ACC112 (cell line): ENCODE measurements at regions not wholly inside any gene's neighbourhood (a gene's known extent, or its start where the extent isn't known, plus 50 kb on each side); places are given as distances from the start of the nearest gene placed in this dataset.

Experiments
- H2AFZ ChIP-seq: fragments of 200-600 bp; sonication (generic); one replicate; pipeline ENCODE4 v1.6.0; 2017; ENCODE audit warnings: antibody characterized with exemption, low read length; ENCODE audit not compliant: unreplicated experiment
- H3K27ac ChIP-seq: fragments of 200-600 bp; sonication (generic); 2 replicates; pipeline ENCODE4 v1.5.1; 2014; ENCODE audit warnings: low read depth, mild to moderate bottlenecking, antibody characterized with exemption, low read length, moderate library complexity
- H3K27me3 ChIP-seq: fragments of 200-600 bp; sonication (generic); 2 replicates; pipeline ENCODE4 v1.6.1; 2014; ENCODE audit warnings: mild to moderate bottlenecking, antibody characterized with exemption, low read length, moderate library complexity, mixed read lengths; ENCODE audit not compliant: insufficient read depth
- H3K36me3 ChIP-seq: fragments of 200-600 bp; sonication (generic); 2 replicates; pipeline ENCODE4 v1.6.1; 2016; ENCODE audit warnings: mild to moderate bottlenecking, antibody characterized with exemption, low read length, moderate library complexity, mixed read lengths; ENCODE audit not compliant: insufficient read depth
- H3K4me1 ChIP-seq: fragments of 200-600 bp; sonication (generic); one replicate; pipeline ENCODE4 v1.6.1; 2016; ENCODE audit warnings: low read length, mixed read lengths; ENCODE audit not compliant: insufficient read depth, unreplicated experiment, control insufficient read depth
- H3K4me3 ChIP-seq: fragments of 200-600 bp; sonication (generic); 2 replicates; pipeline ENCODE4 v1.5.1; 2014; ENCODE audit warnings: mild to moderate bottlenecking, low read depth, low read length
- H3K79me2 ChIP-seq: fragments of 200-600 bp; sonication (generic); one replicate; pipeline ENCODE4 v1.6.0; 2016; ENCODE audit warnings: low read length; ENCODE audit not compliant: control insufficient read depth, unreplicated experiment, insufficient read depth

GRCh38 chr10:129106314-129106713, 360.7 kb upstream of the MGMT start:
- Histone ChIP-seq H2AFZ (no peak overlapping the region), H3K36me3 (no peaks in the 10 kb centered on the region), H3K79me2 (no peaks in the 10 kb centered on the region), H3K27me3 (no peaks in the 10 kb centered on the region), H3K4me3 (no peak overlapping the region), H3K27ac (peak overlapping the region; percentile 88), H3K4me1 (peaks cover 40% of the 10 kb centered on the region)

DNA sequence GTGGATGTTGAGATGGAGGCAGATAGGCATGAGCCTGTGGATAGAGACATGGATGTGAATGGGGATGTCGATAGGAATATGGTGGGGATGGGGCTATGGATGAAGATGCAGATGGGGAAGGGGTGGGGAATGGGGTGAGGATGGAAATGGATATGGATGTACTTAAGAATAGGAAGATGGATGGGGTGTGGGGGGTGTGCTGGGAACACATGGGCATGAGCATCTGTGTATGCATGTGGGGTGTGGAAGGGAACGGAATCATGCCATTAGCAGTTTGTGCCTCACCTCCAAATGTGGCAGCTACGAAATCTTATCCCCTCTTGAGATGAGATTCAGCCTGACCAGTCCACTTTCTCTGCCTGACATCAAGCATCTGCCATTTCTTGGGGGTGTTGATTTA, 359.5 kb upstream of the MGMT start:
- H3K27me3 ChIP-seq = no peaks in the 10 kb centered on the region
- H3K79me2 ChIP-seq = no peaks in the 10 kb centered on the region
- no peaks in the 10 kb centered on the region for H3K36me3 ChIP-seq
- no peak overlapping the region for H3K27ac ChIP-seq
- H3K4me3 ChIP-seq = no peak overlapping the region
- no peak overlapping the region for H2AFZ ChIP-seq
- H3K4me1 ChIP-seq = peaks cover 36% of the 10 kb centered on the region

- Histone ChIP-seq H3K27me3 (no peaks in the 10 kb centered on the region), H2AFZ (no peak overlapping the region), H3K4me1 (peaks cover 28% of the 10 kb centered on the region), H3K36me3 (no peaks in the 10 kb centered on the region), H3K4me3 (no peak overlapping the region), H3K27ac (no peak overlapping the region), H3K79me2 (no peaks in the 10 kb centered on the region)
These were observed 358.7 kb upstream of the MGMT start for GRCh38 chr10:129108378-129108777.

- Histone ChIP-seq H3K36me3 (no peaks in the 10 kb centered on the region), H3K4me1 (peaks cover 21% of the 10 kb centered on the region), H3K4me3 (no peak overlapping the region), H3K27me3 (no peaks in the 10 kb centered on the region), H3K27ac (no peak overlapping the region), H2AFZ (no peak overlapping the region), H3K79me2 (no peaks in the 10 kb centered on the region)
These were observed 358.0 kb upstream of the MGMT start for GRCh38 chr10:129108994-129109393.

DNA sequence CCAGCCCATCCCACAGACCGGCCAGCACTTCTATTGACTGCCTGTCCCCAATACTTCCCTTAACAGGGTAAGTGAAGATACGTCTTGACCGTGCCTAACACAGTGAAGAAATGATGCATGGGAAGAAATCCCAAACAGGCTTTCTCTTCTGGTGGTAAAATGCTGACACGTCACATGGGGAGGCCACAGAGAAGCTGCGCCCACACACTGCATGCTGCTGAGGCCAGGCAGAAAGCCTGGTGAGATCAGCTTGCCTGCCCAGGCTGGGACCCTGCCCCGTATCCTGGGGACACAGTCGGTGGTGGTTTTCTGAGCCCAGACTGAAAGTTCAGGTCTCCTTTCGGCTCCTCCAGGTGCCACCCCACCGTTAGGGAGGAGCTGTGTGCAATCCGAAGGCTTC, 356.3 kb upstream of the MGMT start:
- no peaks in the 10 kb centered on the region for H3K36me3 ChIP-seq
- H2AFZ ChIP-seq = no peak overlapping the region
- H3K27me3 ChIP-seq = no peaks in the 10 kb centered on the region
- no peak overlapping the region for H3K4me3 ChIP-seq
- H3K79me2 ChIP-seq = no peaks in the 10 kb centered on the region
- H3K4me1 ChIP-seq = peaks cover 3% of the 10 kb centered on the region
- H3K27ac ChIP-seq = no peak overlapping the region

- no peak overlapping the region for H3K27ac ChIP-seq
- H2AFZ ChIP-seq = no peak overlapping the region
- no peaks in the 10 kb centered on the region for H3K27me3 ChIP-seq
- no peaks in the 10 kb centered on the region for H3K79me2 ChIP-seq
- no peak overlapping the region for H3K4me3 ChIP-seq
- no peaks in the 10 kb centered on the region for H3K36me3 ChIP-seq
- no peaks in the 10 kb centered on the region for H3K4me1 ChIP-seq
These were observed 355.1 kb upstream of the MGMT start for GRCh38 chr10:129111922-129112321.

DNA sequence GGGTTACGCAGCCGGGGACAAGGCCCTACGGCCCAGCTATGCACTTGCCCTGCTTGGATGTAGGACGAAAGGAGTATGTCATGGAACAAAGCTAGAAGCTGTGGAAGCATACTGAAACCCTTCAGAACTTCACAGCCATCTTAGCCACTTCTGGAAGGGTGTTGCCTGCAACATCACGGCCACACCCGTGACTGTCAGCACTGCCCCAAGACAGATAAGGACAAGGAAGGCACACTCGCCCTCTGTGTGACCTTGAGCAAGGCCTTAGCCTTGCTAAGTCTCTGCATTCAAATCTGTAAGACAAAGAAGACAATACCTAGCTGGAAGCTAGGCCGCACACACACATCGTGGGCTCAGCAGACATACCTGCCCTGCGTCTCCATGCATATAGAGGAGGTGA, 352.5 kb upstream of the MGMT start:
- Histone ChIP-seq H3K79me2 (no peaks in the 10 kb centered on the region), H3K27ac (no peak overlapping the region), H2AFZ (no peak overlapping the region), H3K4me1 (no peaks in the 10 kb centered on the region), H3K36me3 (no peaks in the 10 kb centered on the region), H3K27me3 (no peaks in the 10 kb centered on the region), H3K4me3 (no peak overlapping the region)

DNA sequence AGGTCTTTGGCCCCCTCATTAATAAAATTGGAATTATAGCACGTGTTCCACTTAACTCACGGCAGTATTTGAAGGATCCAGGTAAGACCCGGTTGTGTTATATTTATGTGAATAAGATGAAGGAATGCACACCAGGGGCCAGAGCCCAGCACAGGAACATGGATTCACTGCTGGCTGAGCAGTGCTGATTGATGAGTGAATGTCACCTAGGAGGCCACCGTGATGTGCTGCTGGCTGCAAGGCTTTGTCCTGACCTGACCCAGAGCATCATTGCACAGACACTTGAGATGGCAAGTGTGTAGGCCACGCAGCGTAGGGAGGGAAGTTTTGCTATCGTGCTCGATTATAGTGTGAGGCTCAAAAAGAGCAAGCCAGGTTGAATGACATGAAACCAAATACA, 350.7 kb upstream of the MGMT start:
- Histone ChIP-seq H3K27ac (no peak overlapping the region), H3K36me3 (no peaks in the 10 kb centered on the region), H2AFZ (no peak overlapping the region), H3K27me3 (no peaks in the 10 kb centered on the region), H3K79me2 (no peaks in the 10 kb centered on the region), H3K4me3 (no peak overlapping the region), H3K4me1 (no peaks in the 10 kb centered on the region)

- Histone ChIP-seq H3K4me1 (no peaks in the 10 kb centered on the region), H3K4me3 (no peak overlapping the region), H3K36me3 (no peaks in the 10 kb centered on the region), H3K79me2 (no peaks in the 10 kb centered on the region), H3K27me3 (no peaks in the 10 kb centered on the region), H3K27ac (no peak overlapping the region), H2AFZ (no peak overlapping the region)
These were observed 346.6 kb upstream of the MGMT start for GRCh38 chr10:129120441-129120840.

DNA sequence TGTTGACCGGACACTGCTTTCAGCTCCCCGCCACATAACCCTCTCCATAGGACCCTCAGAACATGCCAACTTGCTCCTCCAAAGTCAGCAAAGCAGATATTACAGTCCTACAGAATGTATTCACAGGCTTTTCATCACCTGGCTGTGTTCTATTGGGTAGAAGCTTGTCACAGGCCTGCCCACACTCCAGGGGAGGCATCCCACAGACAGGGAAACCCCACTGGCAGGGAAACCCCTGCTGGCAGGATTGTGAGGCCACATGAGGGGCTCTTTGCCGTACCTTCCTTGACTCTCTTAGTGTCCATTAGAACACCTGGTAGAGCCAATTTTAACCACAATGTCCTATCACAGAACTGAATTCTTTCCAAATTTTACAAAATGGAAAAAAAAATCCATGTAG, 344.2 kb upstream of the MGMT start:
- Histone ChIP-seq H3K27ac (no peak overlapping the region), H3K36me3 (no peaks in the 10 kb centered on the region), H3K4me1 (no peaks in the 10 kb centered on the region), H3K27me3 (0 out of 2 replicates have a peak, but pooled peaks cover under 1% of the 10 kb centered on the region), H3K4me3 (no peak overlapping the region), H2AFZ (no peak overlapping the region), H3K79me2 (no peaks in the 10 kb centered on the region)

GRCh38 chr10:129123428-129123827, 343.6 kb upstream of the MGMT start:
- Histone ChIP-seq H3K27me3 (0 out of 2 replicates have a peak, but pooled peaks cover 7% of the 10 kb centered on the region), H3K79me2 (no peaks in the 10 kb centered on the region), H2AFZ (no peak overlapping the region), H3K4me3 (no peak overlapping the region), H3K4me1 (no peaks in the 10 kb centered on the region), H3K27ac (no peak overlapping the region), H3K36me3 (no peaks in the 10 kb centered on the region)
